ENCODE measurements at regions not wholly inside any gene's neighbourhood (a gene's known extent, or its start where the extent isn't known, plus 50 kb on each side); places are given as distances from the start of the nearest gene placed in this dataset.

- DNase-seq: no peak
These were observed 125.3 kb downstream of the TSHZ3 start for GRCh38 chr19:31223740-31224534.

- peak; percentile 66 for DNase-seq
These were observed 128.7 kb downstream of the TSHZ3 start for GRCh38 chr19:31220540-31220939.

- peak; percentile 73 for DNase-seq
These were observed 134.2 kb downstream of the TSHZ3 start for GRCh38 chr19:31214997-31215396.

- peak; percentile 96 for DNase-seq
These were observed 135.2 kb downstream of the TSHZ3 start for GRCh38 chr19:31214086-31214485.

- DNase-seq: no peak
These were observed 138.1 kb downstream of the TSHZ3 start for GRCh38 chr19:31211088-31211487.

- no peak for DNase-seq
These were observed 143.2 kb downstream of the TSHZ3 start for GRCh38 chr19:31205887-31206518.

GRCh38 chr19:31204115-31204514 lies 145.1 kb downstream of the TSHZ3 start:
- DNase-seq: no peak

- DNase-seq: no peak
These were observed 164.0 kb downstream of the TSHZ3 start for GRCh38 chr19:31185261-31185660.

GRCh38 chr19:31181535-31181934 lies 167.7 kb downstream of the TSHZ3 start:
- DNase-seq: no peak

GRCh38 chr19:31180907-31181306 lies 168.3 kb downstream of the TSHZ3 start:
- DNase-seq: no peak

- no peak for DNase-seq
These were observed 169.8 kb downstream of the TSHZ3 start for GRCh38 chr19:31179471-31179852.

GRCh38 chr19:31178833-31179470 lies 170.3 kb downstream of the TSHZ3 start:
- DNase-seq: no peak

- no peak for DNase-seq
These were observed 172.0 kb downstream of the TSHZ3 start for GRCh38 chr19:31177246-31177645.

GRCh38 chr19:31175564-31176348 lies 173.5 kb downstream of the TSHZ3 start:
- DNase-seq: no peak

GRCh38 chr19:31174948-31175347 lies 174.3 kb downstream of the TSHZ3 start:
- no peak for DNase-seq

GRCh38 chr19:31173991-31174390 lies 175.2 kb downstream of the TSHZ3 start:
- no peak for DNase-seq

GRCh38 chr19:31171936-31172335 lies 177.3 kb downstream of the TSHZ3 start:
- no peak for DNase-seq

GRCh38 chr19:31170046-31170445 lies 179.2 kb downstream of the TSHZ3 start:
- no peak for DNase-seq

GRCh38 chr19:31168106-31168625 lies 181.1 kb downstream of the TSHZ3 start:
- no peak for DNase-seq

GRCh38 chr19:31167690-31168089 lies 181.5 kb downstream of the TSHZ3 start:
- DNase-seq: no peak

- DNase-seq: no peak
These were observed 183.0 kb downstream of the TSHZ3 start for GRCh38 chr19:31166206-31166605.

GRCh38 chr19:31164791-31165251 lies 184.4 kb downstream of the TSHZ3 start:
- DNase-seq: no peak
